C4-2B (cell line): ENCODE measurements at regions not wholly inside any gene's neighbourhood (a gene's known extent, or its start where the extent isn't known, plus 50 kb on each side); places are given as distances from the start of the nearest gene placed in this dataset.

Experiments
- H3K27ac ChIP-seq: fragments of 450-650 bp; 2 replicates; pipeline ENCODE4 v1.5.1; 2017
- CTCF ChIP-seq: fragments of 450-650 bp; conservative IDR thresholded peaks from 2 replicates; pipeline ENCODE4 v1.5.1; 2017; ENCODE audit warnings: mild to moderate bottlenecking
- ZFX ChIP-seq: fragments of 450-650 bp; IDR thresholded peaks from 2 replicates; pipeline ENCODE4 v1.6.1; 2017

GRCh38 chr5:125049721-125050702, 303.6 kb upstream of the ZNF608 start:
- TF ChIP-seq CTCF: no peak
- H3K27ac ChIP-seq: no peak overlapping the region

- H3K27ac ChIP-seq: no peak overlapping the region
- TF ChIP-seq CTCF (no peak), ZFX (no peak)
Observed at GRCh38 chr5:125050926-125051325, 304.5 kb upstream of the ZNF608 start.

DNA sequence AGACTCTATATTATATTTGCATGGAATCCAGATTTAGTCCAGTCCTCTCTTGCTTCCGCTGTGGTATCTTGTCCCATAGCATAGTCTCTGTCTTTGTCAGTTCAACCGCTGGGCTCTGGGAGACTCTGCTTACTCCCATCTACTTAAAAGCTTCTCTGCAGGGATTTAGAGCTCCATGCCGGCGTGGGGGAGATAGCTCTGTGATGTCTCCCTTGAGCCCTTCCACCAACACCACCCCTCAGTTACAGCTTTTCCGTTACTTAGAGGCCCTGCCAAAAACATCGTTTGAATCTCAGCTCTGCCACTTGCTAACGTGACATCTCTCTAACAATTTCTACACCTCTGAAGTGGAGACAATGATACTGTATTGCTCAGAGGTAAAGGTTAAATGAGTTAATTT, 306.1 kb upstream of the ZNF608 start:
- H3K27ac ChIP-seq: no peak overlapping the region
- no peak for TF ChIP-seq CTCF
- TF ChIP-seq ZFX: no peak

DNA sequence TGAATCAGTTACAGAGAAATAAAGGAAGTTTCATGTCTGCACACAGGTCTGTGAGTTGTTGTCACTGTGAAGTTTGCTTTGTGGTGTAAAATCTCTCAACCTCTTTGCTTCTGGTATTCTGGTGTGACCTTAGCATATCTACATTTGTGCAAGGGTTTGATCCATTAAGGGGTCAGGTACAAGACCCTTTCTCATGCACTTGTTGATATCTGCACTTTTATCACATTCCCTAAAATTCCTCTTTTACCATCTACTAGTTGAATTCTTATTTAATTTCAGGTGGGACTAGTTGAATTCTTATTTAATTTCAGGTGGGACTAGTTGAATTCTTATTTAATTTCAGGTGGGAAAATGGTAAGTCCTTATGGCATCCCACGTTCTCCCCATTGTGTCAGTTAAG, 306.7 kb upstream of the ZNF608 start:
- TF ChIP-seq CTCF: no peak
- TF ChIP-seq ZFX: no peak
- no peak overlapping the region for H3K27ac ChIP-seq

DNA sequence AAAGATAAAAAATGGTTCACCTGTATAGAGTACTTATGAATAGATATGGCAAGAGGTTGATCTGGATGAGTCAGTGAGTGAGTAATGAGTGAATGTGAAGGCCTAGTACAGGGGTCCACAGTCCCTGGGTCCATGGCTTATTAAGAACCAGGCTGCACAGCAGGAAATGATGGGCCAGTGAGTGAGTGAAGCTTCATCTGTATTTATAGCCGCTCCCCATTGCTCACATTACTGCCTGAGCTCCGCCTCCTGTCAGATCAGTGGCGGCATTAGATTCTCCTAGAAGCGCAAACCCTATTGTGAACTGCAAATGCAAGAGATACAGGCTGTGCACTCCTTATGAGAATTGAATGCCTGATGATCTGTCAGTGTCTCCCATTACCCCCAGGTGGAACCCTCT, 307.7 kb upstream of the ZNF608 start:
- H3K27ac ChIP-seq: no peak overlapping the region
- TF ChIP-seq CTCF: no peak
- TF ChIP-seq ZFX: no peak

DNA sequence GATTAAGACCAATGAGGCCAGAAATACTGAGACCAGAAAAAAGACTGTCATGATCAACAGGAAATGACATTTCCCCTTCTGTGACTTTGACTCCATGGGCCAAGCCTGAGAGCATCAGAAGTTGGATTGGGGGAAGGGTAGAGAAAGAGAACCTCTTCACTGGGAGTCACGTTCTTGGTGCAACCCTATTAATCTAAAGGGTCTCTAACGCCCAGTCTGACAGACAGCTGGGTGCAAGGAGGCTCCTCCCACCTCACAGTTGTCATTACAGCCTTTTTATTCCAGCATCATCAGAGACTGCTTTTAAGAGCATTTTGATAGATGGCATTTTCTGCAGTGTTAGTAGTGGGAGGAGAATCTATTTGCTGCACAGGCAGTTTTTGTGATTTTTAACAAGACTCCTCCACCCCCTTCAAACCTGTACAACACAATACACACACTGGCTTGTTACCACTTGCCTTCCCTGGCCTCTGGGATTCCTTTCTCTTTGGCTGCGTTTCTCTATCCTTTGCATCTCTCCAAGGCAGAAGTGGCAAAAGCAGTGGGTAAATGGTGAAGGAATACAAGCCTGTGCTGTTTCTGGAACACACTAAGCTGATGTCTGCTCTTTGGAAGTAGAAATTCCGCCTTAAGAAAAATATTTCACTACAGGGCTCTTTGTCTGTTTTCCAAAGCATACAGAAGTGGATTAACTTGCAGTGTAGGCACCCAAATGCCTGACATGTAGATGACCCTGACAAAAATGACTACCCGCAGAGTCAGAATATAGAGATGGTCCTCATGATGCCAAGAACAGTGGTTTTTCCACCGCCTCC, 310.4 kb upstream of the ZNF608 start:
- TF ChIP-seq ZFX: no peak
- no peak for TF ChIP-seq CTCF
- peak overlapping the region; percentile 23; the same call in 1 of the 2 replicates for H3K27ac ChIP-seq
